H9 (cell line): ENCODE measurements at regions not wholly inside any gene's neighbourhood (a gene's known extent, or its start where the extent isn't known, plus 50 kb on each side); places are given as distances from the start of the nearest gene placed in this dataset.

ENCODE experiments used
- DNase-seq: peaks from one replicate; pipeline ENCODE4 v3.0.0-alpha.2; 2017
- H2AFZ ChIP-seq: one replicate; pipeline ENCODE4 v1.6.1; 2013; ENCODE audit warnings: mild to moderate bottlenecking, low read length, control low read depth, moderate library complexity
- H2AK5ac ChIP-seq: 2 replicates; pipeline ENCODE4 v1.6.1; 2013; ENCODE audit warnings: low read length, control low read depth, mixed read lengths; ENCODE audit not compliant: insufficient read length
- H2BK120ac ChIP-seq: one replicate; pipeline ENCODE4 v1.6.1; 2013; ENCODE audit warnings: low read depth, mild to moderate bottlenecking, low read length, control low read depth, inconsistent platforms; ENCODE audit not compliant: poor library complexity, severe bottlenecking
- H2BK12ac ChIP-seq: 2 replicates; pipeline ENCODE4 v1.6.1; 2013; ENCODE audit warnings: low read length, control low read depth, mixed read lengths, low read depth; ENCODE audit not compliant: insufficient read length
- H2BK15ac ChIP-seq: 2 replicates; pipeline ENCODE4 v1.6.1; 2013; ENCODE audit warnings: low read depth, low read length, control low read depth
- H2BK20ac ChIP-seq: one replicate; pipeline ENCODE4 v1.6.1; 2013; ENCODE audit warnings: low read depth, mild to moderate bottlenecking, low read length, control low read depth, inconsistent platforms; ENCODE audit not compliant: poor library complexity, severe bottlenecking
- H2BK5ac ChIP-seq: 2 replicates; pipeline ENCODE4 v1.6.1; 2013; ENCODE audit warnings: low read length, control low read depth, mixed read lengths; ENCODE audit not compliant: insufficient read length
- H3K14ac ChIP-seq: 2 replicates; pipeline ENCODE4 v1.6.1; 2013; ENCODE audit warnings: low read length, control low read depth; ENCODE audit not compliant: insufficient read depth
- H3K18ac ChIP-seq: 2 replicates; pipeline ENCODE4 v1.6.1; 2013; ENCODE audit warnings: low read depth, mild to moderate bottlenecking, mixed read lengths, low read length, control low read depth; ENCODE audit not compliant: insufficient read length
- H3K23ac ChIP-seq: 2 replicates; pipeline ENCODE4 v1.6.1; 2013; ENCODE audit warnings: low read length, control low read depth, mixed read lengths, low read depth; ENCODE audit not compliant: insufficient read length
- H3K23me2 ChIP-seq: 2 replicates; pipeline ENCODE4 v1.6.1; 2013; ENCODE audit warnings: low read depth, mild to moderate bottlenecking, mixed read lengths, low read length, control low read depth; ENCODE audit not compliant: insufficient read length, poor library complexity, severe bottlenecking
- H3K27ac ChIP-seq: 2 replicates; pipeline ENCODE4 v1.5.1; 2013; ENCODE audit warnings: low read length, control low read depth, mixed read lengths, low read depth; ENCODE audit not compliant: insufficient read length
- H3K27me3 ChIP-seq: 2 replicates; pipeline ENCODE4 v1.6.1; 2013; ENCODE audit warnings: low read length, control low read depth, inconsistent platforms; ENCODE audit not compliant: insufficient read depth
- H3K4ac ChIP-seq: 2 replicates; pipeline ENCODE4 v1.6.1; 2013; ENCODE audit warnings: low read depth, mild to moderate bottlenecking, control low read depth, inconsistent platforms, low read length, moderate library complexity
- H3K4me1 ChIP-seq: 2 replicates; pipeline ENCODE4 v1.6.1; 2013; ENCODE audit warnings: low read length, control low read depth, inconsistent platforms; ENCODE audit not compliant: insufficient read depth
- H3K4me2 ChIP-seq: 2 replicates; pipeline ENCODE4 v1.6.1; 2013; ENCODE audit warnings: low read length, control low read depth, mixed read lengths; ENCODE audit not compliant: insufficient read length, insufficient read depth
- H3K56ac ChIP-seq: 2 replicates; pipeline ENCODE4 v1.6.1; 2013; ENCODE audit warnings: low read depth, mild to moderate bottlenecking, mixed read lengths, low read length, control low read depth; ENCODE audit not compliant: insufficient read length
- H3K79me1 ChIP-seq: 2 replicates; pipeline ENCODE4 v1.6.1; 2013; ENCODE audit warnings: low read depth, mild to moderate bottlenecking, moderate library complexity, low read length, control low read depth, inconsistent platforms; ENCODE audit not compliant: insufficient read depth, poor library complexity, severe bottlenecking
- H3K79me2 ChIP-seq: 2 replicates; pipeline ENCODE4 v1.6.1; 2013; ENCODE audit warnings: low read length, control low read depth, inconsistent platforms; ENCODE audit not compliant: insufficient read depth
- H3K9ac ChIP-seq: 2 replicates; pipeline ENCODE4 v1.6.1; 2013; ENCODE audit warnings: low read length, control low read depth, mixed read lengths; ENCODE audit not compliant: insufficient read length; ENCODE audit errors: extremely low read depth
- H3K9me3 ChIP-seq: one replicate; pipeline ENCODE4 v1.6.1; 2013; ENCODE audit warnings: low read depth, low read length, inconsistent platforms; ENCODE audit not compliant: control insufficient read depth
- H3T11ph ChIP-seq: one replicate; pipeline ENCODE4 v1.6.1; 2013; ENCODE audit warnings: mild to moderate bottlenecking, low read length, control low read depth, inconsistent platforms
- H4K20me1 ChIP-seq: one replicate; pipeline ENCODE4 v1.6.1; 2013; ENCODE audit not compliant: control insufficient read depth, insufficient read length, insufficient read depth
- H4K5ac ChIP-seq: 2 replicates; pipeline ENCODE4 v1.6.1; 2013; ENCODE audit warnings: low read depth, mild to moderate bottlenecking, mixed read lengths, low read length, control low read depth; ENCODE audit not compliant: insufficient read length
- H4K8ac ChIP-seq: replicated peaks from 2 replicates; pipeline ENCODE4 v1.6.1; 2013; ENCODE audit warnings: low read length, control low read depth, mixed read lengths, low read depth; ENCODE audit not compliant: insufficient read length
- H4K91ac ChIP-seq: 2 replicates; pipeline ENCODE4 v1.6.1; 2013; ENCODE audit warnings: low read depth, mild to moderate bottlenecking, moderate library complexity, mixed read lengths, low read length, control low read depth; ENCODE audit not compliant: insufficient read length
- H3K27ac Mint-ChIP-seq, 3 experiments: 2 replicates in 2 of 3; 3 replicates in 1 of 3; pipeline ENCODE4 v1.8.0; 2020 to 2021; ENCODE audit warnings: mixed read lengths in 3 of 3, mild to moderate bottlenecking in 1 of 3, moderate library complexity in 1 of 3
- H3K27me3 Mint-ChIP-seq: 2 replicates; pipeline ENCODE4 v1.8.0; 2021; ENCODE audit warnings: low read depth, mild to moderate bottlenecking, moderate library complexity, mixed read lengths
- H3K36me3 Mint-ChIP-seq, 3 experiments: 2 replicates in 2 of 3; 3 replicates in 1 of 3; pipeline ENCODE4 v1.8.0; 2020 to 2021; ENCODE audit warnings: low read depth in 3 of 3, mixed read lengths in 3 of 3; ENCODE audit not compliant: insufficient read depth in 1 of 3
- H3K4me1 Mint-ChIP-seq, 2 experiments: 2 replicates each; pipeline ENCODE4 v1.8.0; 2020; ENCODE audit warnings: mixed read lengths in 2 of 2
- H3K4me3 Mint-ChIP-seq, 2 experiments: 2 replicates in 1 of 2; 3 replicates in 1 of 2; pipeline ENCODE4 v1.8.0; 2020 to 2021; ENCODE audit warnings: mild to moderate bottlenecking in 2 of 2, mixed read lengths in 2 of 2, moderate library complexity in 1 of 2
- H3K9me3 Mint-ChIP-seq, 2 experiments: 2 replicates in 1 of 2; 3 replicates in 1 of 2; pipeline ENCODE4 v1.8.0; 2020; ENCODE audit warnings: mild to moderate bottlenecking in 2 of 2, mixed read lengths in 2 of 2, moderate library complexity in 1 of 2
- TF ChIP-seq, protein P1 (sequence below): fragments of 200-600 bp; sonication (generic); conservative IDR thresholded peaks from 3 replicates; pipeline ENCODE4 v1.8.0; 2021; ENCODE audit warnings: antibody characterized with exemption, mild to moderate bottlenecking

- no peak overlapping the region for H3K23ac ChIP-seq
- TF ChIP-seq, protein P1, sequence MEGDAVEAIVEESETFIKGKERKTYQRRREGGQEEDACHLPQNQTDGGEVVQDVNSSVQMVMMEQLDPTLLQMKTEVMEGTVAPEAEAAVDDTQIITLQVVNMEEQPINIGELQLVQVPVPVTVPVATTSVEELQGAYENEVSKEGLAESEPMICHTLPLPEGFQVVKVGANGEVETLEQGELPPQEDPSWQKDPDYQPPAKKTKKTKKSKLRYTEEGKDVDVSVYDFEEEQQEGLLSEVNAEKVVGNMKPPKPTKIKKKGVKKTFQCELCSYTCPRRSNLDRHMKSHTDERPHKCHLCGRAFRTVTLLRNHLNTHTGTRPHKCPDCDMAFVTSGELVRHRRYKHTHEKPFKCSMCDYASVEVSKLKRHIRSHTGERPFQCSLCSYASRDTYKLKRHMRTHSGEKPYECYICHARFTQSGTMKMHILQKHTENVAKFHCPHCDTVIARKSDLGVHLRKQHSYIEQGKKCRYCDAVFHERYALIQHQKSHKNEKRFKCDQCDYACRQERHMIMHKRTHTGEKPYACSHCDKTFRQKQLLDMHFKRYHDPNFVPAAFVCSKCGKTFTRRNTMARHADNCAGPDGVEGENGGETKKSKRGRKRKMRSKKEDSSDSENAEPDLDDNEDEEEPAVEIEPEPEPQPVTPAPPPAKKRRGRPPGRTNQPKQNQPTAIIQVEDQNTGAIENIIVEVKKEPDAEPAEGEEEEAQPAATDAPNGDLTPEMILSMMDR = no peak
- H4K91ac ChIP-seq = no peak overlapping the region
- H4K8ac ChIP-seq = no peak overlapping the region
- H3K9me3 Mint-ChIP-seq = no peaks in the 10 kb centered on the region; a peak in 1 of 5 replicates
- no peaks in the 10 kb centered on the region for H3K23me2 ChIP-seq
- H3K56ac ChIP-seq = no peak overlapping the region
- no peak for DNase-seq
- H3K14ac ChIP-seq = no peak overlapping the region
- H3K36me3 Mint-ChIP-seq = no peaks in the 10 kb centered on the region
- H2BK12ac ChIP-seq = no peak overlapping the region
- no peak overlapping the region for H3K4me2 ChIP-seq
- H3K18ac ChIP-seq = no peak overlapping the region
- H3K4me1 ChIP-seq = no peaks in the 10 kb centered on the region
- H3K27ac ChIP-seq = no peak overlapping the region
- H3T11ph ChIP-seq = no peak overlapping the region
- H2AK5ac ChIP-seq = no peak overlapping the region
- no peak overlapping the region for H2AFZ ChIP-seq
- H2BK20ac ChIP-seq = no peak overlapping the region
- no peaks in the 10 kb centered on the region for H3K79me2 ChIP-seq
- peaks cover 1% of the 10 kb centered on the region for H3K27me3 Mint-ChIP-seq
- no peaks in the 10 kb centered on the region for H4K20me1 ChIP-seq
- no peak overlapping the region for H2BK5ac ChIP-seq
- no peak overlapping the region for H3K4me3 Mint-ChIP-seq
- H3K27me3 ChIP-seq = no peaks in the 10 kb centered on the region
- H3K4me1 Mint-ChIP-seq = no peaks in the 10 kb centered on the region
- H3K4ac ChIP-seq = no peak overlapping the region
- no peaks in the 10 kb centered on the region for H3K9me3 ChIP-seq
- no peak overlapping the region for H4K5ac ChIP-seq
- H3K79me1 ChIP-seq = no peaks in the 10 kb centered on the region
- H3K27ac Mint-ChIP-seq = no peak overlapping the region
- H2BK120ac ChIP-seq = no peak overlapping the region
- H3K9ac ChIP-seq = no peak overlapping the region
- H2BK15ac ChIP-seq = no peak overlapping the region
These were observed 131.4 kb upstream of the NR2F2 start for GRCh38 chr15:96199111-96199510.
